LoVo (cell line): ENCODE measurements at regions not wholly inside any gene's neighbourhood (a gene's known extent, or its start where the extent isn't known, plus 50 kb on each side); places are given as distances from the start of the nearest gene placed in this dataset.

Experiments used
- DNase-seq: peaks from one replicate; pipeline ENCODE4 v3.0.0-alpha.2; 2016; ENCODE audit warnings: low spot score

GRCh38 chr5:123873846-123874245, 361.9 kb downstream of the CSNK1G3 start:
- no peak for DNase-seq

- DNase-seq, result no peak
Measured at GRCh38 chr5:123871373-123871772, 359.4 kb downstream of the CSNK1G3 start.

- no peak for DNase-seq
Measured at GRCh38 chr5:123868881-123869280, 356.9 kb downstream of the CSNK1G3 start.

- DNase-seq, result peak; percentile 30
Measured at GRCh38 chr5:123868267-123868666, 356.3 kb downstream of the CSNK1G3 start.

GRCh38 chr5:123865641-123866040, 353.7 kb downstream of the CSNK1G3 start:
- no peak for DNase-seq

GRCh38 chr5:123864578-123864977, 352.6 kb downstream of the CSNK1G3 start:
- DNase-seq, result no peak

GRCh38 chr5:123858938-123859337, 347.0 kb downstream of the CSNK1G3 start:
- no peak for DNase-seq

- no peak for DNase-seq
Measured at GRCh38 chr5:123856766-123857165, 344.8 kb downstream of the CSNK1G3 start.

GRCh38 chr5:123855609-123856008, 343.6 kb downstream of the CSNK1G3 start:
- no peak for DNase-seq

GRCh38 chr5:123845356-123846100, 333.6 kb downstream of the CSNK1G3 start:
- DNase-seq, result no peak

- DNase-seq, result no peak
Measured at GRCh38 chr5:123844873-123845272, 332.9 kb downstream of the CSNK1G3 start.

GRCh38 chr5:123835421-123835820, 323.4 kb downstream of the CSNK1G3 start:
- DNase-seq, result no peak

GRCh38 chr5:123830575-123830974, 318.6 kb downstream of the CSNK1G3 start:
- no peak for DNase-seq

- DNase-seq, result no peak
Measured at GRCh38 chr5:123827811-123828210, 315.8 kb downstream of the CSNK1G3 start.

GRCh38 chr5:123819833-123820232, 307.9 kb downstream of the CSNK1G3 start:
- DNase-seq, result no peak

GRCh38 chr5:123819386-123819785, 307.4 kb downstream of the CSNK1G3 start:
- DNase-seq, result no peak

- no peak for DNase-seq
Measured at GRCh38 chr5:123817267-123817666, 305.3 kb downstream of the CSNK1G3 start.

- no peak for DNase-seq
Measured at GRCh38 chr5:123814801-123815470, 303.0 kb downstream of the CSNK1G3 start.

GRCh38 chr5:123813937-123814624, 302.1 kb downstream of the CSNK1G3 start:
- peak; percentile 6 for DNase-seq

- no peak for DNase-seq
Measured at GRCh38 chr5:123813264-123813663, 301.3 kb downstream of the CSNK1G3 start.

- DNase-seq, result no peak
Measured at GRCh38 chr5:123811831-123812230, 299.9 kb downstream of the CSNK1G3 start.

- DNase-seq, result no peak
Measured at GRCh38 chr5:123810746-123811340, 298.9 kb downstream of the CSNK1G3 start.

GRCh38 chr5:123810253-123810652, 298.3 kb downstream of the CSNK1G3 start:
- DNase-seq, result no peak
